Upper lobe of left lung (tissue), 6 donors: ENCODE measurements at regions not wholly inside any gene's neighbourhood (a gene's known extent, or its start where the extent isn't known, plus 50 kb on each side); places are given as distances from the start of the nearest gene placed in this dataset.
"Not testable (repeated sequence)": the region's sequence is repeated elsewhere in the genome, so short reads cannot be mapped to it uniquely, and the experiment has no call there.

Source experiments
- ATAC-seq, 2 donors: fragments of 200-7000 bp; cut with Tn5 transposase; one replicate each; pipeline ENCODE4 v1.9.1; 2022; ENCODE audit warnings: mild to moderate bottlenecking in 2 of 2, moderate library complexity in 2 of 2; ENCODE audit not compliant: low FRiP score in 2 of 2
- DNase-seq, 2 donors: peaks; one replicate each; pipeline ENCODE4 v3.0.0-alpha.2; 2019 to 2020
- H3K27ac ChIP-seq, 4 donors: fragments of 200-600 bp; sonication (generic); one replicate each; pipeline ENCODE4 v1.5.1; 2016 to 2019
- H3K27me3 ChIP-seq, 4 donors: fragments of 200-600 bp; sonication (generic); one replicate each; pipeline ENCODE4 v1.5.1; 2017 to 2019
- H3K36me3 ChIP-seq, 4 donors: fragments of 200-600 bp; sonication (generic); one replicate each; pipeline ENCODE4 v1.5.1; 2016 to 2019
- H3K4me1 ChIP-seq, 4 donors: fragments of 200-600 bp; sonication (generic); one replicate each; pipeline ENCODE4 v1.5.1; 2018 to 2019
- H3K4me3 ChIP-seq, 4 donors: fragments of 200-600 bp; sonication (generic); one replicate each; pipeline ENCODE4 v1.5.1; 2017 to 2019; ENCODE audit warnings: mild to moderate bottlenecking in 2 of 4, moderate library complexity in 1 of 4
- H3K9me3 ChIP-seq, 4 donors: fragments of 200-600 bp; sonication (generic); one replicate each; pipeline ENCODE4 v1.5.1; 2018 to 2019
- CTCF ChIP-seq, 6 experiments: fragments of 450-650 bp in 4 of 6; fragments of 200-600 bp in 2 of 6; sonication (generic) in 2 of 6; IDR thresholded peaks; one replicate each; pipeline ENCODE4 v1.5.1; 2016 to 2019; ENCODE audit warnings: antibody characterized with exemption in 6 of 6
- EP300 ChIP-seq, 4 donors: sonication (generic); formaldehyde crosslinking; IDR thresholded peaks; one replicate each; pipeline ENCODE4 v1.5.1; 2017; ENCODE audit warnings: antibody characterized with exemption in 4 of 4, control low read depth in 2 of 4
- POLR2A ChIP-seq, 4 donors: fragments of 450-650 bp; IDR thresholded peaks; one replicate each; pipeline ENCODE4 v1.5.1; 2016 to 2017; ENCODE audit warnings: antibody characterized with exemption in 4 of 4, mild to moderate bottlenecking in 2 of 4
- POLR2AphosphoS5 ChIP-seq, 2 donors: sonication (generic); formaldehyde crosslinking; IDR thresholded peaks; one replicate each; pipeline ENCODE4 v1.5.1; 2017; ENCODE audit warnings: antibody characterized with exemption in 2 of 2
- WGBS, 2 donors: methylation state at CpG; one replicate each; pipeline ENCODE4 v1.1.5; 2017 to 2018; 5-methylcytosine and 5-hydroxymethylcytosine counted together
- donor health status: DM: no; HTN: no; CAD: no; lungs with moderate emphysema.
- donor health status: DM: no; HTN: yes; CAD: no; lungs with severe emphysema.

- 91 to 92% methylated on average over 4 of the region's 4 CpGs for WGBS, 2 donors
- Histone ChIP-seq H3K9me3 (no peaks in the 10 kb centered on the region), H3K27me3 (no peaks in the 10 kb centered on the region), H3K27ac (no peak overlapping the region), H3K4me3 (no peak overlapping the region), H3K4me1 (peaks cover 20 to 31% (median 25%) of the 10 kb centered on the region in 4 donors), H3K36me3 (no peaks in the 10 kb centered on the region)
- no peak for TF ChIP-seq POLR2A (IDR thresholded peaks at IDR 0.05)
- no peak for TF ChIP-seq POLR2AphosphoS5 (IDR thresholded peaks at IDR 0.05)
- TF ChIP-seq CTCF (IDR thresholded peaks at IDR 0.05) = no peak
- no peak for TF ChIP-seq EP300 (IDR thresholded peaks at IDR 0.05)
- DNase-seq (no peak), ATAC-seq (no peak)
Measured at GRCh38 chr4:78660559-78660958, 109.0 kb downstream of the ANXA3 start.

- Histone ChIP-seq H3K9me3 (no peaks in the 10 kb centered on the region), H3K27me3 (no peaks in the 10 kb centered on the region), H3K4me3 (no peak overlapping the region), H3K27ac (peak overlapping the region in 3 of 4 donors; percentile 22 to 69 (median 65)), H3K36me3 (no peaks in the 10 kb centered on the region), H3K4me1 (peaks cover 20 to 31% (median 25%) of the 10 kb centered on the region in 4 donors)
- DNase-seq (no peak), ATAC-seq (no peak)
- TF ChIP-seq CTCF (IDR thresholded peaks at IDR 0.05) (no peak), POLR2AphosphoS5 (IDR thresholded peaks at IDR 0.05) (no peak), EP300 (IDR thresholded peaks at IDR 0.05) (no peak), POLR2A (IDR thresholded peaks at IDR 0.05) (no peak)
- WGBS, 2 donors = 65 to 71% methylated on average over 3 of the region's 3 CpGs
Measured at GRCh38 chr4:78661086-78661690, 109.6 kb downstream of the ANXA3 start.

GRCh38 chr4:78661921-78662521 is 110.5 kb downstream of the ANXA3 start:
- Histone ChIP-seq H3K4me1 (peaks cover 25 to 29% (median 26%) of the 10 kb centered on the region in 4 donors), H3K27me3 (no peaks in the 10 kb centered on the region), H3K9me3 (no peaks in the 10 kb centered on the region), H3K27ac (peak overlapping the region; percentile 31 to 69 (median 62)), H3K4me3 (peak overlapping the region in 1 of 4 donors; percentile 1), H3K36me3 (no peaks in the 10 kb centered on the region)
- no peak for DNase-seq
- peak in 1 of 2 donors; percentile 60 for ATAC-seq
- TF ChIP-seq POLR2A (IDR thresholded peaks at IDR 0.05) = no peak
- TF ChIP-seq EP300 (IDR thresholded peaks at IDR 0.05) = no peak
- no peak for TF ChIP-seq CTCF (IDR thresholded peaks at IDR 0.05)
- TF ChIP-seq POLR2AphosphoS5 (IDR thresholded peaks at IDR 0.05) = no peak
- WGBS, 2 donors = 16 to 23% methylated on average over 3 of the region's 3 CpGs

GRCh38 chr4:78662658-78663057 is 111.1 kb downstream of the ANXA3 start:
- Histone ChIP-seq H3K4me1 (peaks cover 22 to 34% (median 26%) of the 10 kb centered on the region in 4 donors), H3K4me3 (no peak overlapping the region), H3K36me3 (no peaks in the 10 kb centered on the region), H3K27me3 (no peaks in the 10 kb centered on the region), H3K9me3 (no peaks in the 10 kb centered on the region), H3K27ac (peak overlapping the region in 2 of 4 donors; percentile 59 to 69)
- DNase-seq (no peak), ATAC-seq (no peak)
- WGBS, 2 donors = 75 to 100% methylated on average over 1 of the region's 1 CpG
- TF ChIP-seq EP300 (IDR thresholded peaks at IDR 0.05) = no peak
- TF ChIP-seq CTCF (IDR thresholded peaks at IDR 0.05) = no peak
- no peak for TF ChIP-seq POLR2AphosphoS5 (IDR thresholded peaks at IDR 0.05)
- no peak for TF ChIP-seq POLR2A (IDR thresholded peaks at IDR 0.05)

GRCh38 chr4:78664296-78664695 is 111.9 kb upstream of the BMP2K start:
- 89 to 94% methylated on average over 5 of the region's 5 CpGs for WGBS, 2 donors
- H3K36me3 ChIP-seq, ATAC-seq, DNase-seq, H3K27ac ChIP-seq, H3K27me3 ChIP-seq, H3K9me3 ChIP-seq, H3K4me3 ChIP-seq: not testable (repeated sequence)
- H3K4me1 ChIP-seq = peaks cover 26 to 34% (median 28%) of the 10 kb centered on the region in 4 donors
